Neural progenitor cell (in vitro differentiated cells): ENCODE measurements at regions not wholly inside any gene's neighbourhood (a gene's known extent, or its start where the extent isn't known, plus 50 kb on each side); places are given as distances from the start of the nearest gene placed in this dataset.

Experiments used
- DNase-seq: peaks from one replicate; pipeline ENCODE4 v3.0.0-alpha.2; 2016; ENCODE audit warnings: low spot score
- H2AFZ ChIP-seq: fragments of 200-600 bp; sonication (generic); replicated peaks from 2 replicates; pipeline ENCODE4 v1.6.1; 2016; ENCODE audit warnings: antibody characterized with exemption
- H3F3A ChIP-seq: fragments of 200-600 bp; sonication (generic); 2 replicates; pipeline ENCODE4 v1.6.1; 2016; ENCODE audit warnings: antibody characterized with exemption, low read depth
- H3K27ac ChIP-seq: fragments of 200-600 bp; sonication (generic); 2 replicates; pipeline ENCODE4 v1.5.1; 2016; ENCODE audit warnings: mild to moderate bottlenecking
- H3K27me3 ChIP-seq: fragments of 200-600 bp; sonication (generic); 2 replicates; pipeline ENCODE4 v1.6.1; 2016; ENCODE audit warnings: mild to moderate bottlenecking, moderate library complexity
- H3K36me3 ChIP-seq: fragments of 200-600 bp; sonication (generic); 2 replicates; pipeline ENCODE4 v1.5.1; 2016
- H3K4me1 ChIP-seq: fragments of 200-600 bp; sonication (generic); 2 replicates; pipeline ENCODE4 v1.6.1; 2016; ENCODE audit warnings: mixed run types
- H3K4me2 ChIP-seq: fragments of 200-600 bp; sonication (generic); 2 replicates; pipeline ENCODE4 v1.6.1; 2016
- H3K4me3 ChIP-seq: fragments of 200-600 bp; sonication (generic); 2 replicates; pipeline ENCODE4 v1.5.1; 2016
- H3K79me2 ChIP-seq: fragments of 200-600 bp; sonication (generic); 2 replicates; pipeline ENCODE4 v1.6.1; 2016; ENCODE audit warnings: low read depth
- H3K9ac ChIP-seq: fragments of 200-600 bp; sonication (generic); 2 replicates; pipeline ENCODE4 v1.6.1; 2016
- H3K9me3 ChIP-seq: fragments of 200-600 bp; sonication (generic); 2 replicates; pipeline ENCODE4 v1.5.1; 2016; ENCODE audit warnings: low read depth
- H4K20me1 ChIP-seq: fragments of 200-600 bp; sonication (generic); 2 replicates; pipeline ENCODE4 v1.6.1; 2016; ENCODE audit warnings: low read depth
- H3K27ac Mint-ChIP-seq: 3 replicates; pipeline ENCODE4 v1.8.0; 2021; ENCODE audit warnings: mixed read lengths
- H3K27me3 Mint-ChIP-seq: 2 replicates; pipeline ENCODE4 v1.8.0; 2022; ENCODE audit warnings: low read depth, mild to moderate bottlenecking, inconsistent platforms, moderate library complexity, mixed read lengths; ENCODE audit not compliant: insufficient read depth
- H3K36me3 Mint-ChIP-seq: 3 replicates; pipeline ENCODE4 v1.8.0; 2021; ENCODE audit warnings: mixed read lengths
- H3K4me1 Mint-ChIP-seq: 3 replicates; pipeline ENCODE4 v1.8.0; 2021; ENCODE audit warnings: mixed read lengths
- H3K4me3 Mint-ChIP-seq: 3 replicates; pipeline ENCODE4 v1.8.0; 2021; ENCODE audit warnings: mild to moderate bottlenecking, moderate library complexity, mixed read lengths
- H3K9me3 Mint-ChIP-seq: 3 replicates; pipeline ENCODE4 v1.8.0; 2020; ENCODE audit warnings: mixed read lengths
- CTCF ChIP-seq: fragments of 200-600 bp; sonication (generic); IDR thresholded peaks from 2 replicates; pipeline ENCODE4 v1.5.1; 2017; ENCODE audit warnings: antibody characterized with exemption, mild to moderate bottlenecking
- EZH2 ChIP-seq: fragments of 200-600 bp; sonication (generic); IDR thresholded peaks from 2 replicates; pipeline ENCODE4 v1.6.1; 2017; ENCODE audit warnings: antibody characterized with exemption, mild to moderate bottlenecking, moderate library complexity
- EZH2phosphoT487 ChIP-seq: fragments of 200-600 bp; sonication (generic); IDR thresholded peaks from 2 replicates; pipeline ENCODE4 v1.6.1; 2017; ENCODE audit warnings: antibody characterized with exemption

- no peak for DNase-seq
- H3K36me3 ChIP-seq = no peaks in the 10 kb centered on the region
- H3K9ac ChIP-seq = no peak overlapping the region
- TF ChIP-seq EZH2 (no peak), CTCF (no peak), EZH2phosphoT487 (no peak)
- no peaks in the 10 kb centered on the region for H3F3A ChIP-seq
- Mint-ChIP-seq H3K4me3 (no peak overlapping the region), H3K9me3 (no peaks in the 10 kb centered on the region), H3K27me3 (no peaks in the 10 kb centered on the region), H3K4me1 (peaks cover 32% of the 10 kb centered on the region), H3K36me3 (no peaks in the 10 kb centered on the region), H3K27ac (no peak overlapping the region)
- H3K9me3 ChIP-seq = no peaks in the 10 kb centered on the region
- no peak overlapping the region for H2AFZ ChIP-seq
- peaks cover 5% of the 10 kb centered on the region for H3K4me1 ChIP-seq
- no peaks in the 10 kb centered on the region for H3K79me2 ChIP-seq
- no peak overlapping the region for H3K4me2 ChIP-seq
- H3K27me3 ChIP-seq = no peaks in the 10 kb centered on the region
- no peak overlapping the region for H3K27ac ChIP-seq
- no peaks in the 10 kb centered on the region for H4K20me1 ChIP-seq
- H3K4me3 ChIP-seq = no peak overlapping the region
These were observed 231.5 kb downstream of the TTC32 start for GRCh38 chr2:19670303-19670702.

DNA sequence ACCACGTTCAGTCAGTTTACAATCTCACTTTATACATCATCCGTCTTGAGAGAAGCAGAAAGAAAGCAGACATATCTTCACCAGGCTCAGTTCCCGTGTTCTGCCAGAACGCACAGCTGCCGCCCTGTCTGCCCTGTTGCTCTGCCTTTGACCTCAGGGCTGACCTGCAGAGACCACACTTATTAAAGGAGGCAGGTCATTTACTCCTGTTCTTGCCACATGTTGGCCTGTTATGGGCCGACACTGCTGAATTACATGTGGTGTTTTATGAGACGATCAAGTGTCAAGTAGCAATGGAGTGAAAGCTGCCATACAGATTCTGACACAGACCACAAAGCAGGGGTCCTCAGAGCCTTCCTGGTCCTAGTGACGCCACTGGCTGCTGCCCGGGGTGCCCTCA is 232.2 kb downstream of the TTC32 start:
- Histone ChIP-seq H3K27ac (no peak overlapping the region), H4K20me1 (no peaks in the 10 kb centered on the region), H3K4me1 (peaks cover 9% of the 10 kb centered on the region), H3K79me2 (no peaks in the 10 kb centered on the region), H3K4me2 (no peak overlapping the region), H3F3A (no peaks in the 10 kb centered on the region), H3K27me3 (no peaks in the 10 kb centered on the region), H2AFZ (no peak overlapping the region), H3K9ac (no peak overlapping the region), H3K36me3 (no peaks in the 10 kb centered on the region), H3K4me3 (no peak overlapping the region), H3K9me3 (no peaks in the 10 kb centered on the region)
- Mint-ChIP-seq H3K9me3 (no peaks in the 10 kb centered on the region), H3K36me3 (no peaks in the 10 kb centered on the region), H3K27me3 (no peaks in the 10 kb centered on the region), H3K27ac (no peak overlapping the region), H3K4me3 (no peak overlapping the region), H3K4me1 (peaks cover 31% of the 10 kb centered on the region)
- no peak for TF ChIP-seq CTCF
- no peak for TF ChIP-seq EZH2phosphoT487
- TF ChIP-seq EZH2 = no peak
- DNase-seq = no peak

- DNase-seq = no peak
- Histone ChIP-seq H3K36me3 (no peaks in the 10 kb centered on the region), H3K27me3 (no peaks in the 10 kb centered on the region), H3K4me2 (no peak overlapping the region), H3K27ac (no peak overlapping the region), H3K79me2 (no peaks in the 10 kb centered on the region), H3K4me1 (peaks cover 10% of the 10 kb centered on the region), H3F3A (no peaks in the 10 kb centered on the region), H3K4me3 (no peak overlapping the region), H3K9ac (no peak overlapping the region), H4K20me1 (no peaks in the 10 kb centered on the region), H2AFZ (no peak overlapping the region), H3K9me3 (no peaks in the 10 kb centered on the region)
- no peak for TF ChIP-seq CTCF
- no peak for TF ChIP-seq EZH2phosphoT487
- no peak for TF ChIP-seq EZH2
- H3K27ac Mint-ChIP-seq = no peak overlapping the region
- H3K27me3 Mint-ChIP-seq = no peaks in the 10 kb centered on the region
- no peak overlapping the region for H3K4me3 Mint-ChIP-seq
- no peaks in the 10 kb centered on the region for H3K36me3 Mint-ChIP-seq
- H3K4me1 Mint-ChIP-seq = peaks cover 29% of the 10 kb centered on the region
- H3K9me3 Mint-ChIP-seq = no peaks in the 10 kb centered on the region
These were observed 232.7 kb downstream of the TTC32 start for GRCh38 chr2:19669126-19669525.
